Panc1 (cell line): ENCODE measurements at regions not wholly inside any gene's neighbourhood (a gene's known extent, or its start where the extent isn't known, plus 50 kb on each side); places are given as distances from the start of the nearest gene placed in this dataset.

ENCODE experiments used
- ATAC-seq: fragments of 200-7000 bp; cut with Tn5 transposase; 2 replicates; pipeline ENCODE4 v1.9.1; 2020; ENCODE audit warnings: mild to moderate bottlenecking, moderate library complexity
- BruUV-seq: library from RNA; stranded (reverse); fragments of 400-500 nt; replicated peaks from 2 replicates; lab custom pipeline; 2021; lab: Mats Ljungman, UMichigan
- CTCF ChIA-PET: fragments of 300-600 bp; sonication (Branson Sonifier 250); formaldehyde crosslinking; loops from one replicate; lab custom pipeline; 2022; ENCODE audit warnings: antibody characterized with exemption; lab: Charles Lee
- POLR2A ChIA-PET: fragments of 300-600 bp; sonication (Branson Sonifier 250); formaldehyde crosslinking; loops from one replicate; lab custom pipeline; 2022; ENCODE audit warnings: antibody characterized with exemption; lab: Charles Lee
- DNase-seq: peaks from one replicate; pipeline ENCODE4 v3.0.0-alpha.2; 2010; ENCODE audit warnings: low read depth, low spot score
- H3K27ac ChIP-seq: 2 replicates; pipeline ENCODE4 v1.5.1; 2011; ENCODE audit warnings: mild to moderate bottlenecking, low read length, inconsistent platforms
- H3K27me3 ChIP-seq: fragments of 200-500 bp; sonication (Bioruptor generic); 2 replicates; pipeline ENCODE4 v1.6.0; 2014; ENCODE audit warnings: low read length, inconsistent platforms; ENCODE audit not compliant: control insufficient read depth, insufficient read depth
- H3K36me3 ChIP-seq: fragments of 200-500 bp; sonication (Bioruptor generic); 2 replicates; pipeline ENCODE4 v1.5.1; 2014; ENCODE audit warnings: inconsistent platforms, mild to moderate bottlenecking, low read length, moderate library complexity; ENCODE audit not compliant: control insufficient read depth, insufficient read depth
- H3K4me1 ChIP-seq: 2 replicates; pipeline ENCODE4 v1.5.1; 2011; ENCODE audit warnings: inconsistent platforms, mild to moderate bottlenecking, low read length, moderate library complexity; ENCODE audit not compliant: control insufficient read depth, insufficient read depth
- H3K4me3 ChIP-seq, 2 experiments: 2 replicates each; pipeline ENCODE4 v1.5.1; 2011 to 2012; ENCODE audit warnings: low read depth in 2 of 2, low read length in 2 of 2, mild to moderate bottlenecking in 2 of 2, inconsistent platforms in 1 of 2, moderate library complexity in 1 of 2
- H3K9me3 ChIP-seq: fragments of 200-500 bp; sonication (Bioruptor generic); 2 replicates; pipeline ENCODE4 v1.5.1; 2014; ENCODE audit warnings: low read depth, mild to moderate bottlenecking, inconsistent platforms, low read length, moderate library complexity; ENCODE audit not compliant: control insufficient read depth, insufficient read depth
- POLR2AphosphoS5 ChIP-seq: IDR thresholded peaks from 2 replicates; pipeline ENCODE4 v1.6.1; 2012; ENCODE audit warnings: mild to moderate bottlenecking, low read depth, low read length, moderate library complexity
- SIN3A ChIP-seq: IDR thresholded peaks from 2 replicates; pipeline ENCODE4 v1.6.1; 2012; ENCODE audit warnings: low read depth, mild to moderate bottlenecking, low read length, moderate library complexity, borderline replicate concordance; ENCODE audit not compliant: insufficient read depth
- TCF7L2 ChIP-seq: IDR thresholded peaks from 2 replicates; pipeline ENCODE4 v1.6.1; 2011; ENCODE audit warnings: mild to moderate bottlenecking, low read depth, low read length, inconsistent platforms
- in situ Hi-C: cut with HindIII; loops from 2 replicates; pipeline ENCODE4 v1.10.0; 2016; ENCODE audit warnings: low sequenced_read_pairs, low pct_unique_long_range_greater_than_20kb
- intact Hi-C: fragments of 100-400 bp; cut with micrococcal nuclease; formaldehyde crosslinking; loops from one replicate; pipeline ENCODE4 v1.10.0; 2022; ENCODE audit not compliant: unreplicated experiment
- TF ChIP-seq, protein P1 (sequence below), 2 experiments: IDR thresholded peaks; 2 replicates each; pipeline ENCODE4 v1.6.1; 2011 to 2012; ENCODE audit warnings: low read depth in 2 of 2, control low read depth in 1 of 2, low read length in 1 of 2, mild to moderate bottlenecking in 1 of 2, moderate library complexity in 1 of 2; ENCODE audit not compliant: insufficient read depth in 1 of 2
- TF ChIP-seq, protein P2 (sequence below): fragments of 450-650 bp; IDR thresholded peaks from 2 replicates; pipeline ENCODE4 v1.5.1; 2017; ENCODE audit warnings: mild to moderate bottlenecking

DNA sequence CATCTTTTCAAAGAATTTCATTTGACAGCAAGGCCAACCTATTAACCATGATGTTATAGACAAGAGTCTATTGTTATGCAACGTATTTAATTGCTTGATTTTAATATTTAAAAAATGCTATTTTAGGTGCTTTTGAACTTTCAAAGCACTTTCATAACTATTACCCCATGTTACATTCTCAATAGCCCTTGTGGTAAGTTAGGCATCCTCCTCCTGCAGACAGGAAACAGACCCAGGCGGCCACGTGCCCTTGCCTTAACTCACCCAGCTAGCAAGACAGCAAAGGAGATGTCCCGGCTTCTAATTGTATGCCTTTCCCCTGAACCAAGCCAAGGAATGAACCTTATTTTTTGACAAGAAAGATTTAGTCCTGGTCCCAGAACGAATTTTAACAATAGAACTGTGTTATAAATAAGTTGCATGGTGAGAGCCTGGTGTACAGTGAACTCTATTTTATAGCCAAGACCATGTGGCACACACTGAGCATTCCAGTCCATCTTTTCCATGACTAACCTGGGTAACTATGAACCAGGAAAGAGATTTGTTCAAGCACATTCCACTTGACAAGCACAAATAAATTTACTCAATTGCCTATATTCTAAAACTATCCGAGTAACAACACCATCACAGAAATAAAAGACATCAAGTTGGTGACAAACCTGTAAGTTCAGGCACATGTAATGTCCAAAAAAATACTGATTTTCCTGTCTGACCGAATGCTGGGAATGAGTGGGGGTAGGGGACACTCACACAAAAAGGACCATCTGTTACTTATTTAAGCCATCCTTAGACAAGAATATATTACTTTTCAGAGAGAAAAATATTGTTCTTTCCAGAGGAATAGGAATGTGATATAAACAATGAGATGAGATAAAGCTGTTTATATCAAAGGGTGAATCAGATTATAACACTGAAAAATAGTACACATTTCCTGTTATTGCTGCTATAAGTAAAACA is 163.0 kb downstream of the EFNB2 start:
- Histone ChIP-seq H3K27me3 (no peaks in the 10 kb centered on the region), H3K27ac (no peak overlapping the region), H3K36me3 (no peaks in the 10 kb centered on the region), H3K4me1 (0 out of 2 replicates have a peak, but pooled peaks cover 5% of the 10 kb centered on the region), H3K4me3 (no peak overlapping the region), H3K9me3 (no peaks in the 10 kb centered on the region)
- TF ChIP-seq, protein P1, sequence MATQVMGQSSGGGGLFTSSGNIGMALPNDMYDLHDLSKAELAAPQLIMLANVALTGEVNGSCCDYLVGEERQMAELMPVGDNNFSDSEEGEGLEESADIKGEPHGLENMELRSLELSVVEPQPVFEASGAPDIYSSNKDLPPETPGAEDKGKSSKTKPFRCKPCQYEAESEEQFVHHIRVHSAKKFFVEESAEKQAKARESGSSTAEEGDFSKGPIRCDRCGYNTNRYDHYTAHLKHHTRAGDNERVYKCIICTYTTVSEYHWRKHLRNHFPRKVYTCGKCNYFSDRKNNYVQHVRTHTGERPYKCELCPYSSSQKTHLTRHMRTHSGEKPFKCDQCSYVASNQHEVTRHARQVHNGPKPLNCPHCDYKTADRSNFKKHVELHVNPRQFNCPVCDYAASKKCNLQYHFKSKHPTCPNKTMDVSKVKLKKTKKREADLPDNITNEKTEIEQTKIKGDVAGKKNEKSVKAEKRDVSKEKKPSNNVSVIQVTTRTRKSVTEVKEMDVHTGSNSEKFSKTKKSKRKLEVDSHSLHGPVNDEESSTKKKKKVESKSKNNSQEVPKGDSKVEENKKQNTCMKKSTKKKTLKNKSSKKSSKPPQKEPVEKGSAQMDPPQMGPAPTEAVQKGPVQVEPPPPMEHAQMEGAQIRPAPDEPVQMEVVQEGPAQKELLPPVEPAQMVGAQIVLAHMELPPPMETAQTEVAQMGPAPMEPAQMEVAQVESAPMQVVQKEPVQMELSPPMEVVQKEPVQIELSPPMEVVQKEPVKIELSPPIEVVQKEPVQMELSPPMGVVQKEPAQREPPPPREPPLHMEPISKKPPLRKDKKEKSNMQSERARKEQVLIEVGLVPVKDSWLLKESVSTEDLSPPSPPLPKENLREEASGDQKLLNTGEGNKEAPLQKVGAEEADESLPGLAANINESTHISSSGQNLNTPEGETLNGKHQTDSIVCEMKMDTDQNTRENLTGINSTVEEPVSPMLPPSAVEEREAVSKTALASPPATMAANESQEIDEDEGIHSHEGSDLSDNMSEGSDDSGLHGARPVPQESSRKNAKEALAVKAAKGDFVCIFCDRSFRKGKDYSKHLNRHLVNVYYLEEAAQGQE (IDR thresholded peaks at IDR 0.05; ENCODE audit: insufficient read depth in 1 of 2, low read depth in 2 of 2, low read length in 1 of 2): no peak
- TF ChIP-seq POLR2AphosphoS5: no peak
- TF ChIP-seq TCF7L2: no peak
- TF ChIP-seq, protein P2, sequence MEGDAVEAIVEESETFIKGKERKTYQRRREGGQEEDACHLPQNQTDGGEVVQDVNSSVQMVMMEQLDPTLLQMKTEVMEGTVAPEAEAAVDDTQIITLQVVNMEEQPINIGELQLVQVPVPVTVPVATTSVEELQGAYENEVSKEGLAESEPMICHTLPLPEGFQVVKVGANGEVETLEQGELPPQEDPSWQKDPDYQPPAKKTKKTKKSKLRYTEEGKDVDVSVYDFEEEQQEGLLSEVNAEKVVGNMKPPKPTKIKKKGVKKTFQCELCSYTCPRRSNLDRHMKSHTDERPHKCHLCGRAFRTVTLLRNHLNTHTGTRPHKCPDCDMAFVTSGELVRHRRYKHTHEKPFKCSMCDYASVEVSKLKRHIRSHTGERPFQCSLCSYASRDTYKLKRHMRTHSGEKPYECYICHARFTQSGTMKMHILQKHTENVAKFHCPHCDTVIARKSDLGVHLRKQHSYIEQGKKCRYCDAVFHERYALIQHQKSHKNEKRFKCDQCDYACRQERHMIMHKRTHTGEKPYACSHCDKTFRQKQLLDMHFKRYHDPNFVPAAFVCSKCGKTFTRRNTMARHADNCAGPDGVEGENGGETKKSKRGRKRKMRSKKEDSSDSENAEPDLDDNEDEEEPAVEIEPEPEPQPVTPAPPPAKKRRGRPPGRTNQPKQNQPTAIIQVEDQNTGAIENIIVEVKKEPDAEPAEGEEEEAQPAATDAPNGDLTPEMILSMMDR: no peak
- TF ChIP-seq SIN3A: no peak
- ChIA-PET CTCF (no interaction called here), POLR2A (no interaction called here)
- no peak for DNase-seq
- intact Hi-C loops: no loop called here
- in situ Hi-C loops: no loop called here
- BruUV-seq: no TSS peak
- ATAC-seq: no peak

DNA sequence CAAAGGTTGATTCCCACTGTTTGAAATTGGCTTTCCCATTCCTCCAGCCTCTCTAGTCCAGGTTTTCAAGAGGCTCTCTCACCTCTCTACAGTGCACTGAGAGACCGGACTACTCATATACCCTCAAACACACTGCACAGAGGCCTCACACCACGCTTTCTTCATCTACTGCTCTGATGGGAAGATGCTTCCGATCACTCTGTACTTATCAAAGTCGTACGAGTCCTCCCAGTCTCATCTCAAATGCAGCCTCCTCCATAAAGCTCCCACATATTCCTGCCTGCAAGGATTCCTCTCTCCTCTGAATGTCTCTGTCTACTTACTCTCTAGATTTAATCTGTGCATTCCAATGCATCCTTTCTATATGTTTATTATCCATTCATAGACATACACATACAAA is 164.4 kb downstream of the EFNB2 start:
- POLR2A ChIA-PET: no interaction called here
- BruUV-seq: no TSS peak
- Histone ChIP-seq H3K36me3 (no peaks in the 10 kb centered on the region), H3K4me3 (no peak overlapping the region), H3K27me3 (no peaks in the 10 kb centered on the region), H3K27ac (no peak overlapping the region), H3K4me1 (0 out of 2 replicates have a peak, but pooled peaks cover under 1% of the 10 kb centered on the region), H3K9me3 (no peaks in the 10 kb centered on the region)
- no peak for DNase-seq
- TF ChIP-seq, protein P2: no peak
- TF ChIP-seq, protein P1 (IDR thresholded peaks at IDR 0.05; ENCODE audit: insufficient read depth in 1 of 2, low read depth in 2 of 2, low read length in 1 of 2): no peak
- TF ChIP-seq SIN3A (no peak), POLR2AphosphoS5 (no peak), TCF7L2 (no peak)
- intact Hi-C loops: no loop called here
- CTCF ChIA-PET: no interaction called here
- in situ Hi-C loops: no loop called here
- ATAC-seq: no peak
